Transverse colon (tissue), 4 donors: ENCODE measurements at regions not wholly inside any gene's neighbourhood (a gene's known extent, or its start where the extent isn't known, plus 50 kb on each side); places are given as distances from the start of the nearest gene placed in this dataset.

Source experiments
- EP300 ChIP-seq: sonication (generic); formaldehyde crosslinking; IDR thresholded peaks from one replicate; pipeline ENCODE4 v1.6.1; 2017; ENCODE audit warnings: antibody characterized with exemption, low read depth
- POLR2A ChIP-seq: fragments of 450-650 bp; IDR thresholded peaks from one replicate; pipeline ENCODE4 v1.6.1; 2016; ENCODE audit warnings: antibody characterized with exemption, mild to moderate bottlenecking, moderate library complexity
- POLR2AphosphoS5 ChIP-seq, 3 donors: sonication (generic); formaldehyde crosslinking; IDR thresholded peaks; one replicate each; pipeline ENCODE4 v1.6.1; 2016; ENCODE audit warnings: antibody characterized with exemption in 3 of 3
- TF ChIP-seq, protein P1 (sequence below), 5 experiments: fragments of 200-600 bp in 3 of 5; fragments of 450-650 bp in 2 of 5; sonication (generic) in 3 of 5; IDR thresholded peaks; 1 replicate in 2 of 5; 2 replicates in 3 of 5; pipeline ENCODE4 v1.5.1; 2016 to 2017; ENCODE audit warnings: antibody characterized with exemption in 5 of 5, inconsistent platforms in 3 of 5, mild to moderate bottlenecking in 2 of 5, moderate library complexity in 1 of 5

DNA sequence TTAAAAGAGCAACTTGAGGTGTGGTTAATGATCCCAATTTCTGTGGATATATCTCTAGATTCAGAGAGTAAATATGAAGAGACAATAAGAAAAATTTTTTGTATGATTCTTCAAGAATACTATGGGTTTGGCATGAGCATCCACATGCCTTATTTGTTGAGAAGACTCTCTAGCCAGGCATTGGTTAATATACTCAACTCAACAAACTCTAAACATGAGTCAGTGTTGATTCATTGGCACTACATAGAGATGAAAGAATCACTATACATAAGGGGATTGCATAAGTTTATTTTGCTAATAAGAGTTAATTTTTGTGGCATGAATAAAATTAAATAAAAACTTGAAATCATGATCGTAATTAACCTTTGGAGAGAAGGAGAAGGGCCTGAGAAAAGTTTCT lies 930.2 kb upstream of the LRRTM1 start:
- TF ChIP-seq POLR2A (no peak), EP300 (no peak), POLR2AphosphoS5 (IDR thresholded peaks at IDR 0.05) (no peak)
- TF ChIP-seq, protein P1, sequence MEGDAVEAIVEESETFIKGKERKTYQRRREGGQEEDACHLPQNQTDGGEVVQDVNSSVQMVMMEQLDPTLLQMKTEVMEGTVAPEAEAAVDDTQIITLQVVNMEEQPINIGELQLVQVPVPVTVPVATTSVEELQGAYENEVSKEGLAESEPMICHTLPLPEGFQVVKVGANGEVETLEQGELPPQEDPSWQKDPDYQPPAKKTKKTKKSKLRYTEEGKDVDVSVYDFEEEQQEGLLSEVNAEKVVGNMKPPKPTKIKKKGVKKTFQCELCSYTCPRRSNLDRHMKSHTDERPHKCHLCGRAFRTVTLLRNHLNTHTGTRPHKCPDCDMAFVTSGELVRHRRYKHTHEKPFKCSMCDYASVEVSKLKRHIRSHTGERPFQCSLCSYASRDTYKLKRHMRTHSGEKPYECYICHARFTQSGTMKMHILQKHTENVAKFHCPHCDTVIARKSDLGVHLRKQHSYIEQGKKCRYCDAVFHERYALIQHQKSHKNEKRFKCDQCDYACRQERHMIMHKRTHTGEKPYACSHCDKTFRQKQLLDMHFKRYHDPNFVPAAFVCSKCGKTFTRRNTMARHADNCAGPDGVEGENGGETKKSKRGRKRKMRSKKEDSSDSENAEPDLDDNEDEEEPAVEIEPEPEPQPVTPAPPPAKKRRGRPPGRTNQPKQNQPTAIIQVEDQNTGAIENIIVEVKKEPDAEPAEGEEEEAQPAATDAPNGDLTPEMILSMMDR (IDR thresholded peaks at IDR 0.05) = no peak
